ENCODE measurements at regions not wholly inside any gene's neighbourhood (a gene's known extent, or its start where the extent isn't known, plus 50 kb on each side); places are given as distances from the start of the nearest gene placed in this dataset.

DNA sequence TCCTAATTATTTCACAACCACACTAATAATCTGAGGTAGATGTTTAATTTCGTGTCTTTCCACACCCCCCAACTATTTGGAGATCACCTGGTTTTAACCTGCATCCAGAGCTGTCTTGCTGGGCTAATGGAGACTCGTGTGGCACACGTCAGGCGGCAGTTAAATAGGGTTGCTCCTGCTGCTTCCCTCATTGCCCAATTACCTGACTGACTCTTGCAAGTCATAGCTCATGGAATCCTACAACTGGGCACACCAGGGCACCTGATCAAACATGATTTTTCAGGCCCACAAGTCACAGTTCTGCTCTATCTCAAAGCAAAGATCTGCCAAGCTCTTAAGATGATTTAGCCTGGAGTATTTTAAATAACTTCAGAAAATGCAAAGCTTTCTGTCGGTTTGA lies 1430.4 kb upstream of the ACVR2A start:
- no peak for TF ChIP-seq EZH2 (IDR thresholded peaks at IDR 0.05; ENCODE audit: borderline replicate concordance, insufficient read depth, low read depth, low read length, poor library complexity, severe bottlenecking)
- TF ChIP-seq, protein P1, sequence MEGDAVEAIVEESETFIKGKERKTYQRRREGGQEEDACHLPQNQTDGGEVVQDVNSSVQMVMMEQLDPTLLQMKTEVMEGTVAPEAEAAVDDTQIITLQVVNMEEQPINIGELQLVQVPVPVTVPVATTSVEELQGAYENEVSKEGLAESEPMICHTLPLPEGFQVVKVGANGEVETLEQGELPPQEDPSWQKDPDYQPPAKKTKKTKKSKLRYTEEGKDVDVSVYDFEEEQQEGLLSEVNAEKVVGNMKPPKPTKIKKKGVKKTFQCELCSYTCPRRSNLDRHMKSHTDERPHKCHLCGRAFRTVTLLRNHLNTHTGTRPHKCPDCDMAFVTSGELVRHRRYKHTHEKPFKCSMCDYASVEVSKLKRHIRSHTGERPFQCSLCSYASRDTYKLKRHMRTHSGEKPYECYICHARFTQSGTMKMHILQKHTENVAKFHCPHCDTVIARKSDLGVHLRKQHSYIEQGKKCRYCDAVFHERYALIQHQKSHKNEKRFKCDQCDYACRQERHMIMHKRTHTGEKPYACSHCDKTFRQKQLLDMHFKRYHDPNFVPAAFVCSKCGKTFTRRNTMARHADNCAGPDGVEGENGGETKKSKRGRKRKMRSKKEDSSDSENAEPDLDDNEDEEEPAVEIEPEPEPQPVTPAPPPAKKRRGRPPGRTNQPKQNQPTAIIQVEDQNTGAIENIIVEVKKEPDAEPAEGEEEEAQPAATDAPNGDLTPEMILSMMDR (IDR thresholded peaks at IDR 0.05) = no peak
